ENCODE measurements at regions not wholly inside any gene's neighbourhood (a gene's known extent, or its start where the extent isn't known, plus 50 kb on each side); places are given as distances from the start of the nearest gene placed in this dataset.

DNA sequence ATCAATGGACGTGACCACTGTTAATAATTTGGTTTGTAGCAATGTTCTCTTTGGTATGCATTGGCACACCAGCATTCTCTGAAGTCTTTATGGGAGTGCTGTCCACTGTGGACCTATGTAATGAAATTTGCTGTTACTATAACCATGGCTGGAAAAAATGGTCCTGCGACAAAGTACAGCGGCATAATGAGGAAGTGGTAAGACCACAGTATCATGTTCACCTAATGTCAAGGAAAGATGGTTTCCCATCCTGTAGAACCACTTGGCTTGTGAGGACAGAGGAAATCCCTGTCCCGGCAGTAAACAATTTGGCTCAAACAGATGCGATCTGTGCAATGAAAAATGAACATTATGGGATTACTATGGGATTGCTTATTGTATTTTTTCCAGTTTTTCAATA, 173.9 kb upstream of the IVNS1ABP start:
- TF ChIP-seq, protein P1, sequence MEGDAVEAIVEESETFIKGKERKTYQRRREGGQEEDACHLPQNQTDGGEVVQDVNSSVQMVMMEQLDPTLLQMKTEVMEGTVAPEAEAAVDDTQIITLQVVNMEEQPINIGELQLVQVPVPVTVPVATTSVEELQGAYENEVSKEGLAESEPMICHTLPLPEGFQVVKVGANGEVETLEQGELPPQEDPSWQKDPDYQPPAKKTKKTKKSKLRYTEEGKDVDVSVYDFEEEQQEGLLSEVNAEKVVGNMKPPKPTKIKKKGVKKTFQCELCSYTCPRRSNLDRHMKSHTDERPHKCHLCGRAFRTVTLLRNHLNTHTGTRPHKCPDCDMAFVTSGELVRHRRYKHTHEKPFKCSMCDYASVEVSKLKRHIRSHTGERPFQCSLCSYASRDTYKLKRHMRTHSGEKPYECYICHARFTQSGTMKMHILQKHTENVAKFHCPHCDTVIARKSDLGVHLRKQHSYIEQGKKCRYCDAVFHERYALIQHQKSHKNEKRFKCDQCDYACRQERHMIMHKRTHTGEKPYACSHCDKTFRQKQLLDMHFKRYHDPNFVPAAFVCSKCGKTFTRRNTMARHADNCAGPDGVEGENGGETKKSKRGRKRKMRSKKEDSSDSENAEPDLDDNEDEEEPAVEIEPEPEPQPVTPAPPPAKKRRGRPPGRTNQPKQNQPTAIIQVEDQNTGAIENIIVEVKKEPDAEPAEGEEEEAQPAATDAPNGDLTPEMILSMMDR (IDR thresholded peaks at IDR 0.05), result no peak
- TF ChIP-seq POLR2A (IDR thresholded peaks at IDR 0.05), result no peak
